Liver (tissue), 8 donors: ENCODE measurements at regions not wholly inside any gene's neighbourhood (a gene's known extent, or its start where the extent isn't known, plus 50 kb on each side); places are given as distances from the start of the nearest gene placed in this dataset.

Source experiments
- DNase-seq: peaks from one replicate; pipeline ENCODE4 v3.0.0-alpha.2; 2017; ENCODE audit warnings: low spot score
- H3K27ac ChIP-seq, 2 donors: one replicate each; pipeline ENCODE4 v1.7.0; 2013; ENCODE audit warnings: inconsistent platforms in 2 of 2, low read length in 2 of 2, control low read depth in 1 of 2, low read depth in 1 of 2, mild to moderate bottlenecking in 1 of 2
- H3K27me3 ChIP-seq, 4 donors: one replicate each; pipeline versions ENCODE4 v1.6.1 to v1.7.0; 2013; ENCODE audit warnings: low read length in 3 of 4, inconsistent platforms in 1 of 4, mild to moderate bottlenecking in 1 of 4, moderate library complexity in 1 of 4; ENCODE audit not compliant: control insufficient read depth in 4 of 4, insufficient read depth in 4 of 4
- H3K36me3 ChIP-seq, 4 donors: one replicate each; pipeline versions ENCODE4 v1.6.1 to v1.7.0; 2013; ENCODE audit warnings: low read length in 3 of 4, mild to moderate bottlenecking in 3 of 4, low read depth in 1 of 4, moderate library complexity in 1 of 4; ENCODE audit not compliant: control insufficient read depth in 4 of 4, insufficient read depth in 3 of 4
- H3K4me1 ChIP-seq, 4 donors: one replicate each; pipeline versions ENCODE4 v1.6.1 to v1.7.0; 2013; ENCODE audit warnings: low read length in 3 of 4, mild to moderate bottlenecking in 3 of 4, moderate library complexity in 1 of 4; ENCODE audit not compliant: control insufficient read depth in 4 of 4, insufficient read depth in 4 of 4
- H3K4me3 ChIP-seq, 3 donors: one replicate each; pipeline versions ENCODE4 v1.6.1 to v1.7.0; 2013; ENCODE audit warnings: low read length in 3 of 3, control low read depth in 1 of 3, low read depth in 1 of 3, mild to moderate bottlenecking in 1 of 3
- H3K9ac ChIP-seq, 2 donors: one replicate each; pipeline ENCODE4 v1.7.0; 2013; ENCODE audit warnings: low read length in 2 of 2, mild to moderate bottlenecking in 2 of 2, moderate library complexity in 2 of 2, control low read depth in 1 of 2, low read depth in 1 of 2
- H3K9me3 ChIP-seq, 4 donors: one replicate each; pipeline versions ENCODE4 v1.6.1 to v1.7.0; 2013; ENCODE audit warnings: low read length in 3 of 4; ENCODE audit not compliant: control insufficient read depth in 4 of 4
- ATF3 ChIP-seq: IDR thresholded peaks from 2 replicates; pipeline ENCODE4 v1.6.1; 2016; ENCODE audit warnings: antibody characterized with exemption
- EGR1 ChIP-seq, 2 donors: IDR thresholded peaks; 2 replicates each; pipeline ENCODE4 v1.6.1; 2016 to 2018; ENCODE audit warnings: antibody characterized with exemption in 2 of 2, low read depth in 2 of 2
- FOXA1 ChIP-seq: IDR thresholded peaks from 2 replicates; pipeline ENCODE4 v1.6.1; 2016; ENCODE audit warnings: antibody characterized with exemption
- FOXA2 ChIP-seq: IDR thresholded peaks from 2 replicates; pipeline ENCODE4 v1.6.1; 2016; ENCODE audit warnings: antibody characterized with exemption
- GABPA ChIP-seq, 2 donors: IDR thresholded peaks in 1 of 2; conservative IDR thresholded peaks in 1 of 2; 2 replicates each; pipeline ENCODE4 v1.6.1; 2016; ENCODE audit warnings: antibody characterized with exemption in 2 of 2, mild to moderate bottlenecking in 1 of 2, moderate library complexity in 1 of 2
- HNF4A ChIP-seq, 2 donors: conservative IDR thresholded peaks; 2 replicates each; pipeline ENCODE4 v1.6.1; 2016; ENCODE audit warnings: antibody characterized with exemption in 2 of 2, mild to moderate bottlenecking in 2 of 2
- HNF4G ChIP-seq: IDR thresholded peaks from 2 replicates; pipeline ENCODE4 v1.6.1; 2016; ENCODE audit warnings: antibody characterized with exemption
- JUND ChIP-seq, 2 donors: IDR thresholded peaks; 2 replicates each; pipeline ENCODE4 v1.6.1; 2016; ENCODE audit warnings: antibody characterized with exemption in 2 of 2
- MAX ChIP-seq: IDR thresholded peaks from 2 replicates; pipeline ENCODE4 v1.6.1; 2016; ENCODE audit warnings: antibody characterized with exemption
- NR2F2 ChIP-seq: IDR thresholded peaks from 2 replicates; pipeline ENCODE4 v1.6.1; 2016; ENCODE audit warnings: antibody characterized with exemption
- RAD21 ChIP-seq, 2 donors: IDR thresholded peaks; 2 replicates each; pipeline ENCODE4 v1.6.1; 2016; ENCODE audit warnings: antibody characterized with exemption in 2 of 2, mild to moderate bottlenecking in 2 of 2
- REST ChIP-seq: IDR thresholded peaks from 2 replicates; pipeline ENCODE4 v1.6.1; 2016; ENCODE audit warnings: antibody characterized with exemption, mild to moderate bottlenecking
- RXRA ChIP-seq, 2 donors: IDR thresholded peaks; 2 replicates each; pipeline ENCODE4 v1.6.1; 2017 to 2018; ENCODE audit warnings: antibody characterized with exemption in 2 of 2, mild to moderate bottlenecking in 1 of 2
- SP1 ChIP-seq: IDR thresholded peaks from 2 replicates; pipeline ENCODE4 v1.6.1; 2018; ENCODE audit warnings: antibody characterized with exemption, mild to moderate bottlenecking
- TAF1 ChIP-seq: conservative IDR thresholded peaks from 2 replicates; pipeline ENCODE4 v1.6.1; 2016; ENCODE audit warnings: antibody characterized with exemption, mild to moderate bottlenecking
- YY1 ChIP-seq: IDR thresholded peaks from 2 replicates; pipeline ENCODE4 v1.6.1; 2016; ENCODE audit warnings: antibody characterized with exemption, mild to moderate bottlenecking
- WGBS: extraction: QIAGEN DNeasy Blood & Tissue Kit; methylation state at CpG from one replicate; pipeline ENCODE4 v1.1.7; 2013; 5-methylcytosine and 5-hydroxymethylcytosine counted together
- TF ChIP-seq, protein P1 (sequence below): IDR thresholded peaks from 2 replicates; pipeline ENCODE4 v1.6.1; 2016; ENCODE audit warnings: antibody characterized with exemption
- TF ChIP-seq, protein P2 (sequence below): fragments of 150-350 bp; IDR thresholded peaks from 2 replicates; pipeline ENCODE4 v1.5.1; 2017; ENCODE audit warnings: improper control_type of control experiment, low read depth, low read length; ENCODE audit not compliant: missing input control
- donor health status: healthy.
- donor health status: healthy.
- donor health status: healthy.
- donor health status: healthy.
- donor health status: healthy.

- TF ChIP-seq HNF4A (conservative IDR thresholded peaks at IDR 0.05), result no peak
- no peak for TF ChIP-seq JUND (IDR thresholded peaks at IDR 0.05)
- TF ChIP-seq MAX, result no peak
- TF ChIP-seq FOXA2, result no peak
- no peak for TF ChIP-seq TAF1
- TF ChIP-seq, protein P1, sequence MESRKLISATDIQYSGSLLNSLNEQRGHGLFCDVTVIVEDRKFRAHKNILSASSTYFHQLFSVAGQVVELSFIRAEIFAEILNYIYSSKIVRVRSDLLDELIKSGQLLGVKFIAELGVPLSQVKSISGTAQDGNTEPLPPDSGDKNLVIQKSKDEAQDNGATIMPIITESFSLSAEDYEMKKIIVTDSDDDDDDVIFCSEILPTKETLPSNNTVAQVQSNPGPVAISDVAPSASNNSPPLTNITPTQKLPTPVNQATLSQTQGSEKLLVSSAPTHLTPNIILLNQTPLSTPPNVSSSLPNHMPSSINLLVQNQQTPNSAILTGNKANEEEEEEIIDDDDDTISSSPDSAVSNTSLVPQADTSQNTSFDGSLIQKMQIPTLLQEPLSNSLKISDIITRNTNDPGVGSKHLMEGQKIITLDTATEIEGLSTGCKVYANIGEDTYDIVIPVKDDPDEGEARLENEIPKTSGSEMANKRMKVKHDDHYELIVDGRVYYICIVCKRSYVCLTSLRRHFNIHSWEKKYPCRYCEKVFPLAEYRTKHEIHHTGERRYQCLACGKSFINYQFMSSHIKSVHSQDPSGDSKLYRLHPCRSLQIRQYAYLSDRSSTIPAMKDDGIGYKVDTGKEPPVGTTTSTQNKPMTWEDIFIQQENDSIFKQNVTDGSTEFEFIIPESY, result no peak
Observed at GRCh38 chr1:209250861-209251636, 332.5 kb upstream of the CAMK1G start (continued).

DNA sequence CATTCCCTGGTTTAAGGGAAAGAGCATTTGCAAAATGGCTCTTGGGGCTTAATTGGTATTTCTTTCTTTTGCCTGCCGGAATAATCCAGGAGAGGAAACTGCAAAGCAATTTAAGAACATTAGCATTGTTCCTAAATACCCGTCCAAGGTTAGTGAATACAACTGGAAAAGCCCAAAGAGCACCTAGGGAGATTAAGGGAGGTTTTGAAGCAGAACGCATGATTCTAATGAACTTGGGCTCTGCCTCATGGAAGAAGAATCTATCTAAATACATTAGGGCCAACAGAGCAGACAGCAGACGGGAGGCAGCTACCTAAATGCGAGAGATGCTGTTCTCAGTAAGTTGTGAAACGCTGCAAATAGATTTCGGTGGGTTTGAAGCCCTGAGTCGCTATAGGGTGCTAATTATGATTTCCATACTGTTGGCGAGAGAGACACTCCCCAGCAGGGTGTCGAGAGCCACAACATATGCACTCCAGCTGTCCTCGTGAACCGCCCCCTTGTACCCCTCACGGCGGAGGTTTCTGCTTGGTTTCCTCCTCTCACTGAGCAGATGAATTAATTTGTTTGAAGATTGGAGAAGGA is 326.7 kb upstream of the CAMK1G start:
- DNase-seq, result no peak
- peaks cover 0 to 13% (median 1%) of the 10 kb centered on the region in 4 donors for H3K9me3 ChIP-seq
- no peaks in the 10 kb centered on the region for H3K36me3 ChIP-seq
- TF ChIP-seq RXRA (IDR thresholded peaks at IDR 0.05) (no peak), HNF4A (conservative IDR thresholded peaks at IDR 0.05) (no peak), MAX (no peak), FOXA2 (no peak), ATF3 (no peak), HNF4G (no peak), YY1 (no peak), GABPA (IDR thresholded peaks at IDR 0.05 in 1 of 2, conservative IDR thresholded peaks at IDR 0.05 in 1 of 2) (no peak), RAD21 (IDR thresholded peaks at IDR 0.05) (no peak), TAF1 (no peak), SP1 (no peak), NR2F2 (no peak), REST (no peak), EGR1 (IDR thresholded peaks at IDR 0.05; ENCODE audit: low read depth in 2 of 2) (no peak), FOXA1 (no peak), JUND (IDR thresholded peaks at IDR 0.05) (no peak)
- TF ChIP-seq, protein P2, sequence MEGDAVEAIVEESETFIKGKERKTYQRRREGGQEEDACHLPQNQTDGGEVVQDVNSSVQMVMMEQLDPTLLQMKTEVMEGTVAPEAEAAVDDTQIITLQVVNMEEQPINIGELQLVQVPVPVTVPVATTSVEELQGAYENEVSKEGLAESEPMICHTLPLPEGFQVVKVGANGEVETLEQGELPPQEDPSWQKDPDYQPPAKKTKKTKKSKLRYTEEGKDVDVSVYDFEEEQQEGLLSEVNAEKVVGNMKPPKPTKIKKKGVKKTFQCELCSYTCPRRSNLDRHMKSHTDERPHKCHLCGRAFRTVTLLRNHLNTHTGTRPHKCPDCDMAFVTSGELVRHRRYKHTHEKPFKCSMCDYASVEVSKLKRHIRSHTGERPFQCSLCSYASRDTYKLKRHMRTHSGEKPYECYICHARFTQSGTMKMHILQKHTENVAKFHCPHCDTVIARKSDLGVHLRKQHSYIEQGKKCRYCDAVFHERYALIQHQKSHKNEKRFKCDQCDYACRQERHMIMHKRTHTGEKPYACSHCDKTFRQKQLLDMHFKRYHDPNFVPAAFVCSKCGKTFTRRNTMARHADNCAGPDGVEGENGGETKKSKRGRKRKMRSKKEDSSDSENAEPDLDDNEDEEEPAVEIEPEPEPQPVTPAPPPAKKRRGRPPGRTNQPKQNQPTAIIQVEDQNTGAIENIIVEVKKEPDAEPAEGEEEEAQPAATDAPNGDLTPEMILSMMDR, result no peak
- TF ChIP-seq, protein P1, result no peak
- 84% methylated on average over 14 of the region's 14 CpGs for WGBS
- H3K4me3 ChIP-seq, result no peak overlapping the region
- H3K27ac ChIP-seq, result no peak overlapping the region
- no peaks in the 10 kb centered on the region for H3K27me3 ChIP-seq
- H3K9ac ChIP-seq, result no peak overlapping the region
- H3K4me1 ChIP-seq, result no peaks in the 10 kb centered on the region
